IMR-90 (cell line): ENCODE measurements at regions not wholly inside any gene's neighbourhood (a gene's known extent, or its start where the extent isn't known, plus 50 kb on each side); places are given as distances from the start of the nearest gene placed in this dataset.
"Not testable (repeated sequence)": the region's sequence is repeated elsewhere in the genome, so short reads cannot be mapped to it uniquely, and the experiment has no call there.

ENCODE experiments used
- CTCF ChIP-seq: conservative IDR thresholded peaks from 2 replicates; pipeline ENCODE4 v1.5.1; 2012; ENCODE audit warnings: mild to moderate bottlenecking, low read depth, low read length, improper control_type of control experiment
- MXI1 ChIP-seq: IDR thresholded peaks from 2 replicates; pipeline ENCODE4 v1.6.1; 2012; ENCODE audit warnings: low read depth, mild to moderate bottlenecking, low read length, moderate library complexity, borderline replicate concordance
- NFE2L2 ChIP-seq: fragments of 150-350 bp; IDR thresholded peaks from 2 replicates; pipeline ENCODE4 v1.6.1; 2016; ENCODE audit warnings: low read depth, mild to moderate bottlenecking, low read length
- POLR2A ChIP-seq: IDR thresholded peaks from 2 replicates; pipeline ENCODE4 v1.6.1; 2012; ENCODE audit warnings: mild to moderate bottlenecking, low read depth, low read length
- RAD21 ChIP-seq: IDR thresholded peaks from 2 replicates; pipeline ENCODE4 v1.6.1; 2012; ENCODE audit warnings: low read length, improper control_type of control experiment
- USF2 ChIP-seq: fragments of 150-350 bp; IDR thresholded peaks from 2 replicates; pipeline ENCODE4 v1.6.1; 2017; ENCODE audit warnings: mild to moderate bottlenecking, antibody characterized with exemption, low read length, low read depth

GRCh38 chr6:71232890-71233289, 55.7 kb upstream of the OGFRL1 start:
- TF ChIP-seq CTCF, USF2, RAD21, POLR2A, NFE2L2, MXI1: not testable (repeated sequence)
